ENCODE measurements at regions not wholly inside any gene's neighbourhood (a gene's known extent, or its start where the extent isn't known, plus 50 kb on each side); places are given as distances from the start of the nearest gene placed in this dataset.

GRCh38 chr3:23749609-23750008 is 56.1 kb upstream of the UBE2E1 start:
- H3K79me2 ChIP-seq (ENCODE audit: low read length) = no peaks in the 10 kb centered on the region
- H3K27me3 ChIP-seq (ENCODE audit: low read length) = no peaks in the 10 kb centered on the region
- H2AFZ ChIP-seq (ENCODE audit: low read length) = no peak overlapping the region

GRCh38 chr3:23750573-23751210 is 55.1 kb upstream of the UBE2E1 start:
- H3K9me3 ChIP-seq (ENCODE audit: low read length) = no peaks in the 10 kb centered on the region
- no peaks in the 10 kb centered on the region for H3K36me3 ChIP-seq (ENCODE audit: insufficient read depth, low read length)
- no peak overlapping the region for H3K4me2 ChIP-seq (ENCODE audit: low read depth, low read length, poor library complexity, severe bottlenecking)
- H3K27me3 ChIP-seq (ENCODE audit: low read length) = no peaks in the 10 kb centered on the region
- no peak overlapping the region for H3K4me3 ChIP-seq (ENCODE audit: low read length)
- H4K20me1 ChIP-seq (ENCODE audit: insufficient read depth, low read depth, low read length) = no peaks in the 10 kb centered on the region
- no peak overlapping the region for H3K27ac ChIP-seq (ENCODE audit: low read length)
- no peak for DNase-seq
- no peak overlapping the region for H3K9ac ChIP-seq (ENCODE audit: low read length)
- H3K79me2 ChIP-seq (ENCODE audit: low read length) = no peaks in the 10 kb centered on the region
- no peaks in the 10 kb centered on the region; the same call in none of the 2 replicates for H3K4me1 ChIP-seq (ENCODE audit: low read length)
- no peak overlapping the region for H2AFZ ChIP-seq (ENCODE audit: low read length)
- no peaks in the 10 kb centered on the region for H3K9me2 ChIP-seq (replicated peaks; ENCODE audit: insufficient read depth, low read length)

More at GRCh38 chr3:23749609-23750008, 56.1 kb upstream of the UBE2E1 start:
- Histone ChIP-seq H3K9me3 (ENCODE audit: low read length) (no peaks in the 10 kb centered on the region), H3K4me1 (ENCODE audit: low read length) (no peaks in the 10 kb centered on the region; the same call in none of the 2 replicates), H3K9ac (ENCODE audit: low read length) (no peak overlapping the region), H3K4me3 (ENCODE audit: low read length) (no peak overlapping the region), H3K27ac (ENCODE audit: low read length) (no peak overlapping the region), H3K36me3 (ENCODE audit: insufficient read depth, low read length) (no peaks in the 10 kb centered on the region), H4K20me1 (ENCODE audit: insufficient read depth, low read depth, low read length) (no peaks in the 10 kb centered on the region), H3K4me2 (ENCODE audit: low read depth, low read length, poor library complexity, severe bottlenecking) (no peak overlapping the region), H3K9me2 (replicated peaks; ENCODE audit: insufficient read depth, low read length) (no peaks in the 10 kb centered on the region)
- no peak for DNase-seq

GRCh38 chr3:23751212-23751723 is 54.5 kb upstream of the UBE2E1 start:
- no peak overlapping the region for H3K4me2 ChIP-seq (ENCODE audit: low read depth, low read length, poor library complexity, severe bottlenecking)
- no peaks in the 10 kb centered on the region for H3K36me3 ChIP-seq (ENCODE audit: insufficient read depth, low read length)
- H3K4me1 ChIP-seq (ENCODE audit: low read length) = no peaks in the 10 kb centered on the region; the same call in none of the 2 replicates
- no peaks in the 10 kb centered on the region for H3K79me2 ChIP-seq (ENCODE audit: low read length)
- H3K27me3 ChIP-seq (ENCODE audit: low read length) = no peaks in the 10 kb centered on the region
- H4K20me1 ChIP-seq (ENCODE audit: insufficient read depth, low read depth, low read length) = no peaks in the 10 kb centered on the region
- no peaks in the 10 kb centered on the region for H3K9me2 ChIP-seq (replicated peaks; ENCODE audit: insufficient read depth, low read length)
- DNase-seq = no peak
- no peak overlapping the region for H3K27ac ChIP-seq (ENCODE audit: low read length)
- H3K9ac ChIP-seq (ENCODE audit: low read length) = no peak overlapping the region
- H3K9me3 ChIP-seq (ENCODE audit: low read length) = no peaks in the 10 kb centered on the region
- no peak overlapping the region for H2AFZ ChIP-seq (ENCODE audit: low read length)
- H3K4me3 ChIP-seq (ENCODE audit: low read length) = no peak overlapping the region

GRCh38 chr3:23752126-23752525 is 53.6 kb upstream of the UBE2E1 start:
- Histone ChIP-seq H3K4me3 (ENCODE audit: low read length) (no peak overlapping the region), H3K27me3 (ENCODE audit: low read length) (no peaks in the 10 kb centered on the region), H3K9me2 (replicated peaks; ENCODE audit: insufficient read depth, low read length) (no peaks in the 10 kb centered on the region), H3K79me2 (ENCODE audit: low read length) (no peaks in the 10 kb centered on the region), H3K9me3 (ENCODE audit: low read length) (no peaks in the 10 kb centered on the region), H3K4me2 (ENCODE audit: low read depth, low read length, poor library complexity, severe bottlenecking) (no peak overlapping the region), H3K9ac (ENCODE audit: low read length) (no peak overlapping the region), H2AFZ (ENCODE audit: low read length) (no peak overlapping the region), H3K27ac (ENCODE audit: low read length) (no peak overlapping the region), H3K36me3 (ENCODE audit: insufficient read depth, low read length) (no peaks in the 10 kb centered on the region), H4K20me1 (ENCODE audit: insufficient read depth, low read depth, low read length) (no peaks in the 10 kb centered on the region), H3K4me1 (ENCODE audit: low read length) (no peaks in the 10 kb centered on the region; the same call in none of the 2 replicates)
- DNase-seq = no peak

GRCh38 chr3:23754215-23754614 is 51.5 kb upstream of the UBE2E1 start:
- no peak overlapping the region for H3K4me2 ChIP-seq (ENCODE audit: low read depth, low read length, poor library complexity, severe bottlenecking)
- H3K27me3 ChIP-seq (ENCODE audit: low read length) = no peaks in the 10 kb centered on the region
- no peak overlapping the region for H3K27ac ChIP-seq (ENCODE audit: low read length)
- H4K20me1 ChIP-seq (ENCODE audit: insufficient read depth, low read depth, low read length) = no peaks in the 10 kb centered on the region
- H3K36me3 ChIP-seq (ENCODE audit: insufficient read depth, low read length) = no peaks in the 10 kb centered on the region
- no peaks in the 10 kb centered on the region for H3K9me2 ChIP-seq (replicated peaks; ENCODE audit: insufficient read depth, low read length)
- no peak for DNase-seq
- no peaks in the 10 kb centered on the region for H3K9me3 ChIP-seq (ENCODE audit: low read length)
- H2AFZ ChIP-seq (ENCODE audit: low read length) = no peak overlapping the region
- no peak overlapping the region for H3K4me3 ChIP-seq (ENCODE audit: low read length)
- no peaks in the 10 kb centered on the region for H3K79me2 ChIP-seq (ENCODE audit: low read length)
- peaks cover 10% of the 10 kb centered on the region for H3K4me1 ChIP-seq (ENCODE audit: low read length)
- H3K9ac ChIP-seq (ENCODE audit: low read length) = no peak overlapping the region

All from Karpas-422 (cell line).